Endothelial cell of umbilical vein (primary cell): ENCODE measurements at regions not wholly inside any gene's neighbourhood (a gene's known extent, or its start where the extent isn't known, plus 50 kb on each side); places are given as distances from the start of the nearest gene placed in this dataset.

ENCODE experiments used
- BruUV-seq: library from RNA; stranded (reverse); fragments of 400-500 nt; replicated peaks from 2 replicates; lab custom pipeline; 2021; lab: Mats Ljungman, UMichigan
- CTCF ChIA-PET: fragments of 300-600, 350-600 bp; sonication (Branson Sonifier 250); formaldehyde crosslinking; loops from one replicate; lab custom pipeline; 2021; ENCODE audit warnings: antibody characterized with exemption, inconsistent platforms; lab: Charles Lee
- POLR2A ChIA-PET: fragments of 300-600, 350-600 bp; sonication (Branson Sonifier 250); formaldehyde crosslinking; loops from one replicate; lab custom pipeline; 2021; ENCODE audit warnings: antibody characterized with exemption, inconsistent platforms; lab: Charles Lee
- DNase-seq: peaks from one replicate; pipeline ENCODE4 v3.0.0-alpha.2; 2011; ENCODE audit warnings: low read depth, low spot score
- FAIRE-seq: peaks from 2 replicates; lab custom pipeline; 2011; peaks lifted over from hg19 to GRCh38; lab: Jason Lieb, UNC
- H2AFZ ChIP-seq: 2 replicates; pipeline ENCODE4 v1.6.0; 2012; ENCODE audit warnings: low read depth, low read length, control low read depth, inconsistent platforms
- H3K27ac ChIP-seq: 2 replicates; pipeline ENCODE4 v1.5.1; 2011; ENCODE audit warnings: low read depth, mild to moderate bottlenecking, control low read depth, low read length, moderate library complexity; ENCODE audit not compliant: insufficient read depth
- H3K27me3 ChIP-seq, 2 experiments: 2 replicates each; pipeline versions ENCODE4 v1.6.0 to v1.6.1; 2011; ENCODE audit warnings: low read length in 2 of 2, mixed read lengths in 1 of 2; ENCODE audit not compliant: control insufficient read depth in 2 of 2, insufficient read depth in 2 of 2
- H3K36me3 ChIP-seq, 2 experiments: 2 replicates in 1 of 2; 3 replicates in 1 of 2; pipeline ENCODE4 v1.5.1; 2011; ENCODE audit warnings: low read length in 2 of 2, mild to moderate bottlenecking in 1 of 2, moderate library complexity in 1 of 2; ENCODE audit not compliant: control insufficient read depth in 2 of 2, insufficient read depth in 2 of 2; ENCODE audit errors: extremely low read depth in 1 of 2
- H3K4me1 ChIP-seq: 3 replicates; pipeline ENCODE4 v1.5.1; 2011; ENCODE audit warnings: mild to moderate bottlenecking, low read length; ENCODE audit not compliant: control insufficient read depth, insufficient read depth; ENCODE audit errors: extremely low read depth
- H3K4me2 ChIP-seq: 2 replicates; pipeline ENCODE4 v1.6.1; 2011; ENCODE audit warnings: low read length, control low read depth, mixed read lengths; ENCODE audit not compliant: insufficient read depth
- H3K4me3 ChIP-seq, 3 experiments: fragments of 200-600 bp in 1 of 3; sonication (generic), shearing (Covaris generic) in 1 of 3; replicated peaks in 1 of 3; 2 replicates each; pipeline ENCODE4 v1.5.1; 2011 to 2016; ENCODE audit warnings: control low read depth in 3 of 3, low read length in 3 of 3, mild to moderate bottlenecking in 2 of 3, inconsistent platforms in 1 of 3, low read depth in 1 of 3, moderate library complexity in 1 of 3; ENCODE audit not compliant: insufficient read depth in 1 of 3
- H3K79me2 ChIP-seq: 2 replicates; pipeline ENCODE4 v1.6.0; 2012; ENCODE audit warnings: low read length, inconsistent platforms; ENCODE audit not compliant: control insufficient read depth, insufficient read depth
- H3K9ac ChIP-seq: replicated peaks from 2 replicates; pipeline ENCODE3; 2011; ENCODE audit warnings: low read length, control low read depth; ENCODE audit not compliant: insufficient read depth; ENCODE audit errors: extremely low read depth
- H3K9me1 ChIP-seq: replicated peaks from 3 replicates; pipeline ENCODE4 v1.6.0; 2011; ENCODE audit warnings: mild to moderate bottlenecking, low read length; ENCODE audit not compliant: control insufficient read depth, insufficient read depth; ENCODE audit errors: extremely low read depth
- H3K9me3 ChIP-seq: replicated peaks from 2 replicates; pipeline ENCODE4 v1.5.1; 2012; ENCODE audit warnings: low read length, inconsistent platforms; ENCODE audit not compliant: control insufficient read depth, insufficient read depth
- H4K20me1 ChIP-seq: replicated peaks from 2 replicates; pipeline ENCODE3; 2011; ENCODE audit warnings: mild to moderate bottlenecking, low read length; ENCODE audit not compliant: control insufficient read depth, insufficient read depth; ENCODE audit errors: extremely low read depth
- CTCF ChIP-seq, 2 donors: IDR thresholded peaks; 1 replicate in 1 of 2; 2 replicates in 1 of 2; pipeline ENCODE4 v1.5.1; 2011; ENCODE audit warnings: low read length in 2 of 2, mild to moderate bottlenecking in 2 of 2, moderate library complexity in 2 of 2, control low read depth in 1 of 2, inconsistent platforms in 1 of 2, low read depth in 1 of 2; ENCODE audit not compliant: insufficient read depth in 1 of 2; ENCODE audit errors: extremely low read depth in 1 of 2
- EZH2 ChIP-seq: IDR thresholded peaks from 2 replicates; pipeline ENCODE4 v1.6.1; 2012; ENCODE audit warnings: borderline replicate concordance, low read depth, mild to moderate bottlenecking, moderate library complexity, low read length, inconsistent platforms; ENCODE audit not compliant: severe bottlenecking
- FOS ChIP-seq: IDR thresholded peaks from 2 replicates; pipeline ENCODE4 v1.6.1; 2011; ENCODE audit warnings: mild to moderate bottlenecking, low read length, moderate library complexity, borderline replicate concordance; ENCODE audit not compliant: insufficient read depth
- GATA2 ChIP-seq: IDR thresholded peaks from 2 replicates; pipeline ENCODE4 v1.7.0; 2011; ENCODE audit warnings: low read depth, mild to moderate bottlenecking, moderate library complexity, mixed read lengths, low read length; ENCODE audit not compliant: insufficient read length, insufficient read depth
- JUN ChIP-seq: IDR thresholded peaks from 2 replicates; pipeline ENCODE4 v1.6.1; 2011; ENCODE audit warnings: borderline replicate concordance, low read depth; ENCODE audit not compliant: insufficient read length, insufficient read depth
- MAX ChIP-seq: IDR thresholded peaks from 2 replicates; pipeline ENCODE4 v1.6.1; 2011; ENCODE audit not compliant: insufficient read depth, insufficient read length
- MYC ChIP-seq: IDR thresholded peaks from one replicate; pipeline ENCODE4 v1.6.1; 2011; ENCODE audit warnings: mild to moderate bottlenecking, low read depth, low read length
- POLR2A ChIP-seq: IDR thresholded peaks from 2 replicates; pipeline ENCODE4 v1.6.1; 2012; ENCODE audit warnings: low read depth, mild to moderate bottlenecking, control low read depth, low read length
- POLR2AphosphoS5 ChIP-seq: IDR thresholded peaks from 2 replicates; pipeline ENCODE4 v1.6.1; 2012; ENCODE audit warnings: low read depth, mild to moderate bottlenecking, control low read depth, low read length, moderate library complexity; ENCODE audit not compliant: insufficient read depth
- dilution Hi-C: fragments of 300-500 bp; cut with MboI; formaldehyde crosslinking; loops from one replicate; pipeline ENCODE4 v1.15.0; 2019; ENCODE audit warnings: low sequenced_read_pairs; ENCODE audit not compliant: extremely low pct_ligation_motif_present
- intact Hi-C: fragments of 100-400 bp; cut with micrococcal nuclease; formaldehyde crosslinking; loops from one replicate; pipeline ENCODE4 v1.10.0; 2022

GRCh38 chr7:46131916-46132795, 211.1 kb upstream of the IGFBP3 start:
- TF ChIP-seq GATA2 (no peak), FOS (no peak), MYC (no peak), POLR2AphosphoS5 (no peak), MAX (no peak), JUN (no peak), EZH2 (no peak), CTCF (IDR thresholded peaks at IDR 0.05; ENCODE audit: extremely low read depth in 1 of 2, insufficient read depth in 1 of 2, low read depth in 1 of 2, low read length in 2 of 2) (no peak), POLR2A (no peak)
- no peaks in the 10 kb centered on the region for H4K20me1 ChIP-seq
- DNase-seq (no peak), FAIRE-seq (no peak)
- H3K36me3 ChIP-seq: no peaks in the 10 kb centered on the region
- H3K9me3 ChIP-seq: no peaks in the 10 kb centered on the region
- H3K4me3 ChIP-seq: no peak overlapping the region
- H3K27me3 ChIP-seq: no peaks in the 10 kb centered on the region
- intact Hi-C loops (no loop called here), dilution Hi-C loops (no loop called here)
- no peaks in the 10 kb centered on the region for H3K4me1 ChIP-seq
- H3K4me2 ChIP-seq: no peak overlapping the region
- no TSS peak for BruUV-seq
- H2AFZ ChIP-seq: no peak overlapping the region
- ChIA-PET CTCF (no interaction called here), POLR2A (no interaction called here)
- H3K79me2 ChIP-seq: no peaks in the 10 kb centered on the region
- H3K9ac ChIP-seq: no peak overlapping the region
- H3K9me1 ChIP-seq: no peaks in the 10 kb centered on the region
- H3K27ac ChIP-seq: no peak overlapping the region
